GM12865 (cell line): ENCODE measurements at regions not wholly inside any gene's neighbourhood (a gene's known extent, or its start where the extent isn't known, plus 50 kb on each side); places are given as distances from the start of the nearest gene placed in this dataset.

Experiments used
- DNase-seq: peaks from one replicate; pipeline ENCODE4 v3.0.0; 2010; ENCODE audit warnings: low read depth
- H3K4me3 ChIP-seq: 2 replicates; pipeline ENCODE4 v1.5.1; 2011; ENCODE audit warnings: mild to moderate bottlenecking, low read depth, low read length, control low read depth
- TF ChIP-seq, protein P1 (sequence below): IDR thresholded peaks from 2 replicates; pipeline ENCODE4 v1.5.1; 2011; ENCODE audit warnings: low read length, control low read depth, low read depth, inconsistent platforms; ENCODE audit not compliant: insufficient read depth; ENCODE audit errors: missing control alignments

DNA sequence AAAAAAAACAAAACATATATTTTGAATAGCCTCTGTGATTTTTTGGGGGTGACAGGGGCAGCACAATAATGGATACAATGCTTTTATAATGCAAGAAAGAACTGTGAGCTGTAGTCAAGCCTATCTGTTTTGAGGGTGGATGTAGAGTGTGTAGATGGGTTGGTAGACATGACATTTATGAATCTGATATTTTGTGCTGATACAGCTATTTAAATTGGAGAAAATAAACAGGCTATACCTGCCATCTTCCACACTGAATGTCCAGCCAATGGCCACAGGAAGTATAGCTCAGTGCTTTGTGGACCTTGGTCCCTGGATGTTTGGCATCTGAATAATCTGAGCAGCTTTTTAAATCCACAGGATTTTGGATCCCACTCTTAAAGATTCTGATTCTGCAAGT, 175.0 kb downstream of the NEDD1 start:
- TF ChIP-seq, protein P1, sequence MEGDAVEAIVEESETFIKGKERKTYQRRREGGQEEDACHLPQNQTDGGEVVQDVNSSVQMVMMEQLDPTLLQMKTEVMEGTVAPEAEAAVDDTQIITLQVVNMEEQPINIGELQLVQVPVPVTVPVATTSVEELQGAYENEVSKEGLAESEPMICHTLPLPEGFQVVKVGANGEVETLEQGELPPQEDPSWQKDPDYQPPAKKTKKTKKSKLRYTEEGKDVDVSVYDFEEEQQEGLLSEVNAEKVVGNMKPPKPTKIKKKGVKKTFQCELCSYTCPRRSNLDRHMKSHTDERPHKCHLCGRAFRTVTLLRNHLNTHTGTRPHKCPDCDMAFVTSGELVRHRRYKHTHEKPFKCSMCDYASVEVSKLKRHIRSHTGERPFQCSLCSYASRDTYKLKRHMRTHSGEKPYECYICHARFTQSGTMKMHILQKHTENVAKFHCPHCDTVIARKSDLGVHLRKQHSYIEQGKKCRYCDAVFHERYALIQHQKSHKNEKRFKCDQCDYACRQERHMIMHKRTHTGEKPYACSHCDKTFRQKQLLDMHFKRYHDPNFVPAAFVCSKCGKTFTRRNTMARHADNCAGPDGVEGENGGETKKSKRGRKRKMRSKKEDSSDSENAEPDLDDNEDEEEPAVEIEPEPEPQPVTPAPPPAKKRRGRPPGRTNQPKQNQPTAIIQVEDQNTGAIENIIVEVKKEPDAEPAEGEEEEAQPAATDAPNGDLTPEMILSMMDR = no peak
- no peak for DNase-seq
- H3K4me3 ChIP-seq = no peak overlapping the region

DNA sequence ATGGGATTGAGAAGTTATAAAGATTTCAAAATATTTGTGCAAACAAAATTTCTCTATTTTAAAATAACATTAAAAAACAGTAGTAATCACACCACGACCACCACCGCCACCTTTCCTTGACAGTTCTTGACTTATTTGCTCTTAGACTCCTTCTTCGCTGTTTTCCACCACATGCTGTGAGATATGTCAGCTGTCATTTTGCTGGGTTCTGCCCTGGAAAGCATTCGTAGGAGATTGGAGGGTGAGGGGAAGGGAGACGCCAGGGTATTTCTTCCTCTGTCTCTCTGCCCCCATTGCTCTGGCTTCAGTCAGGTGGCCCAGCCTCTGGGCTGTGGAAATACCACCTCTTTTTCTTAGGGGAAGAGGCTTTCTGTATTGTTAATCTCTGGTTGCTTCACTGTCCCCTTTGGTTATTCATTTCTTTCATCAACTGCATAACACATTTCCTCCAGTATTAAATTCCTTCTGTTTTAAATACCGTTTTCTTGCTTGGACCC, 186.2 kb downstream of the NEDD1 start:
- TF ChIP-seq, protein P1 = no peak
- no peak for DNase-seq
- no peak overlapping the region for H3K4me3 ChIP-seq

DNA sequence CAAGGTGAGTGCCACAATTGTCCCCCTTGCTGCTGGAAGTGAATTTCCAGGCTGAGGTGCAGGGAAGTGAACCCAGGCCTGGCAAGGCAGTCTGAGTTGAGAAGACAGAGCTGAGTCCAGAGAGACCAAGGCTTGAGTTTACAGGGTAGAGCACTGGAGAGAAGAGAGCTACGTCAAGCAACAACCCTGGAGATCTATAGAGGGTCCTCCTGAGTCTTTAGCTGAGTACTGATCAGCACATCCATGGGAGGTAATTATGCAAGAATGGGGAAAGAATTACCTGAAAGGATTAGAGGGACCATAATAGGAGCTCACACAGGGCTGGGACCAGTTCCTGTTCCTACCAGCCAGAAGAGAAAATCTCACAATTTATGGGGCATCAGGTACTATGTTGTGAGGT, 190.7 kb downstream of the NEDD1 start:
- no peak overlapping the region for H3K4me3 ChIP-seq
- TF ChIP-seq, protein P1 = no peak
- no peak for DNase-seq

DNA sequence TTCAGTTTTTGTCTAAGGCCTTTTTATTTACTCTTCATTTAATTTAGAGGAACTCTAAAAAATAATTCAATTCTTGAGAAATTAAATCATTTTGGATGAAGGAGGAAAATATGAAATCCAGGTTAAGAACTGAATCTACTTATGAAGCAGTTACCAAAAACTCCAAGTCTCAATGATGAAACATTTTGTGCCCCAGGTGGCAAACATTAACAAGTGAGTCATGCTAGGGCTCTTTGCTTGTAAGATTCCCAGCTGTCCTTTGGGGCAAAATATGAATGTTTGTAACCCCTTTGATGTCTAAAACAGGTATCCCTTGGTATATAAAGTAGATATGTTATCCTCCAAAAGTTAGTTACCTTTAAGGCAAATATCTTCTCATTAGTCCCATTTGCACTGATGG, 202.4 kb downstream of the NEDD1 start:
- TF ChIP-seq, protein P1 = no peak
- no peak for DNase-seq
- no peak overlapping the region for H3K4me3 ChIP-seq

DNA sequence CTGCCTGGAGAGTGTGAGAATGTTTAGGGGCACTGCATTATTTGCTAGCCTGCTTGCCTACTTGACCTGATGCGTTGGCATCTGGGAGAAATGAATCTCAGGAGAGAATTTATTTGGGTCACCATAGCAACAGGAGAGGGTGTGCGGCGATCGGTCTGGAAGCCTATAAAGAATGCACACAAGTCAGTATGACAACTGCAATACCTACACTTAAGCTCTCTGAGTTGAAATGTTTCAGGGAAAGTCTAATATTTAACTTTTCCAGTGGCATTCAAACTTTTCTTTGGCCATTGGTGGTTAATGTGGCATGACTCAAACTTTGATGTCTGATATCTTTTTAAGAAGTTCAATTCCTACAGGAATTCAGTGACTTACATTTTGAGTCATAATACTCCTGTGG, 205.1 kb downstream of the NEDD1 start:
- H3K4me3 ChIP-seq = no peak overlapping the region
- TF ChIP-seq, protein P1 = no peak
- no peak for DNase-seq

DNA sequence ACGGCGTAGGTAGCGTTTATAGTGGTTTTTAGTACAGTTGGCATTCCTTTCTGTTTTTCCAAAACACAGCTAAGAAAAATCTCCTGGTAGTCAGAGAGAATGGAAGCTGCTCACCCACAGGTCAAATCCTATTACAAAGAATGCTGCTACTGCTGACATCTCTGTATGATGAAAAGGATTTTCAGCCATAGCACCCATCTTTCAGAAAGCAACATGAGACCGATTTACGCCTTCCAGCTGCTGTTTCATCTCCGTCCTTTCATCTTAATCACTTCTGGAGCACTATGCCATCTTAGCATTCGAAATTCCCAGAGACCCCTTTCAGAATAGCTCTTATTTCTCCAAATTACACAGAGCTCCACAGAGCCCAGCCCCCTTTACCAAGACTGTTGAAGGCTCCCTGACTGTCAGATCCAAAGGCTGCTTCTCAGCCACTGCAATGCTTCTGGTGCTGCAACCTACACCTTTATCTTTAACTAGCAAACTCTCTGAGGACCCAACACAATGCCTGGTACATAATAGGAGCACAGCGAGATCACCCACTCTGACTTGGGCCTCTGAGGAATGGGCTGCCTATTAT, 211.8 kb downstream of the NEDD1 start:
- no peak for DNase-seq
- TF ChIP-seq, protein P1 = no peak
- no peak overlapping the region for H3K4me3 ChIP-seq

DNA sequence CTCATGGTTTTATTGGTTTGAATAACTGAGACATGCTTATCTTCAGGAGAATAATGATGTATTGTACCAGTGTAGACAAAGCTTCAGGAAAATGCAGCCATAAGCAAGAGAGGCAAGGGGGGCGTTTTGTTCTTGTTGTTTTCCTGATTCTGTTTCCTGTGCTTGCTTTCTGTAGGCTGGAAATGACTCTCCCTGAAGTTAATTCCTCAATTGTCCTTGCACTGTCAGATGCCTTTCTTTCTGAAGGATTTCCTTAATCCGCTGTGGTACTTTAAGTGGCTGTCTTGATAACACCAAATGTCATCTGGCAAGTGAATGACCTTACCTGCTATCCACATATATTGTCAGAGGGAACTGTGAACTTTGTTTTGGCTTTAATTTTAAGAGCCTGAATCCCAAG, 220.0 kb downstream of the NEDD1 start:
- H3K4me3 ChIP-seq = no peak overlapping the region
- no peak for DNase-seq
- TF ChIP-seq, protein P1 = no peak
